Stimulated activated CD4-positive, alpha-beta T cell treated with anti-CD3 and anti-CD28 coated beads, Interleukin-1b, Interleukin-23, amount 100 ng/mL, for 24 hours (primary cell): ENCODE measurements at regions not wholly inside any gene's neighbourhood (a gene's known extent, or its start where the extent isn't known, plus 50 kb on each side); places are given as distances from the start of the nearest gene placed in this dataset.

ENCODE experiments used
- DNase-seq, 4 experiments: peaks; one replicate each; pipeline ENCODE4 v3.0.0-alpha.2; 2020; ENCODE audit warnings: low read depth in 4 of 4, low spot score in 1 of 4

GRCh38 chr2:180481998-180482397 is 474.9 kb upstream of the CWC22 start:
- no peak for DNase-seq

- no peak for DNase-seq
These were observed 471.8 kb upstream of the CWC22 start for GRCh38 chr2:180478883-180479282.

- no peak for DNase-seq
These were observed 467.6 kb upstream of the CWC22 start for GRCh38 chr2:180474716-180475115.

GRCh38 chr2:180473456-180473855 is 466.4 kb upstream of the CWC22 start:
- no peak for DNase-seq

GRCh38 chr2:180472133-180472532 is 465.0 kb upstream of the CWC22 start:
- no peak for DNase-seq

GRCh38 chr2:180463608-180464007 is 456.5 kb upstream of the CWC22 start:
- no peak for DNase-seq

GRCh38 chr2:180461761-180462160 is 454.7 kb upstream of the CWC22 start:
- DNase-seq, result no peak

GRCh38 chr2:180456801-180457200 is 449.7 kb upstream of the CWC22 start:
- DNase-seq, result no peak

- DNase-seq, result no peak
These were observed 443.7 kb upstream of the CWC22 start for GRCh38 chr2:180450841-180451240.

GRCh38 chr2:180449171-180449915 is 442.2 kb upstream of the CWC22 start:
- no peak for DNase-seq

- DNase-seq, result no peak
These were observed 439.4 kb upstream of the CWC22 start for GRCh38 chr2:180446492-180446891.

GRCh38 chr2:180443888-180444287 is 436.8 kb upstream of the CWC22 start:
- no peak for DNase-seq

GRCh38 chr2:180442860-180443644 is 436.0 kb upstream of the CWC22 start:
- DNase-seq, result no peak

GRCh38 chr2:180419212-180419611 is 412.1 kb upstream of the CWC22 start:
- no peak for DNase-seq

- DNase-seq, result no peak
These were observed 409.5 kb upstream of the CWC22 start for GRCh38 chr2:180416627-180417026.

GRCh38 chr2:180413336-180413735 is 406.2 kb upstream of the CWC22 start:
- DNase-seq, result no peak

- no peak for DNase-seq
These were observed 405.1 kb upstream of the CWC22 start for GRCh38 chr2:180412219-180412618.

GRCh38 chr2:180411661-180412060 is 404.6 kb upstream of the CWC22 start:
- no peak for DNase-seq

GRCh38 chr2:180406687-180407086 is 399.6 kb upstream of the CWC22 start:
- DNase-seq, result no peak

GRCh38 chr2:180405520-180405919 is 398.4 kb upstream of the CWC22 start:
- no peak for DNase-seq

GRCh38 chr2:180394305-180394704 is 387.2 kb upstream of the CWC22 start:
- DNase-seq, result no peak

GRCh38 chr2:180385601-180386201 is 378.6 kb upstream of the CWC22 start:
- no peak for DNase-seq
